Activated CD8-positive, alpha-beta memory T cell treated with anti-CD3 and anti-CD28 coated beads for 48 hours (primary cell): ENCODE measurements at regions not wholly inside any gene's neighbourhood (a gene's known extent, or its start where the extent isn't known, plus 50 kb on each side); places are given as distances from the start of the nearest gene placed in this dataset.
"Not testable (repeated sequence)": the region's sequence is repeated elsewhere in the genome, so short reads cannot be mapped to it uniquely, and the experiment has no call there.

Experiments
- DNase-seq, 3 experiments: peaks; one replicate each; pipeline ENCODE4 v3.0.0-alpha.2; 2020; ENCODE audit warnings: low read depth in 2 of 3, low spot score in 2 of 3

DNA sequence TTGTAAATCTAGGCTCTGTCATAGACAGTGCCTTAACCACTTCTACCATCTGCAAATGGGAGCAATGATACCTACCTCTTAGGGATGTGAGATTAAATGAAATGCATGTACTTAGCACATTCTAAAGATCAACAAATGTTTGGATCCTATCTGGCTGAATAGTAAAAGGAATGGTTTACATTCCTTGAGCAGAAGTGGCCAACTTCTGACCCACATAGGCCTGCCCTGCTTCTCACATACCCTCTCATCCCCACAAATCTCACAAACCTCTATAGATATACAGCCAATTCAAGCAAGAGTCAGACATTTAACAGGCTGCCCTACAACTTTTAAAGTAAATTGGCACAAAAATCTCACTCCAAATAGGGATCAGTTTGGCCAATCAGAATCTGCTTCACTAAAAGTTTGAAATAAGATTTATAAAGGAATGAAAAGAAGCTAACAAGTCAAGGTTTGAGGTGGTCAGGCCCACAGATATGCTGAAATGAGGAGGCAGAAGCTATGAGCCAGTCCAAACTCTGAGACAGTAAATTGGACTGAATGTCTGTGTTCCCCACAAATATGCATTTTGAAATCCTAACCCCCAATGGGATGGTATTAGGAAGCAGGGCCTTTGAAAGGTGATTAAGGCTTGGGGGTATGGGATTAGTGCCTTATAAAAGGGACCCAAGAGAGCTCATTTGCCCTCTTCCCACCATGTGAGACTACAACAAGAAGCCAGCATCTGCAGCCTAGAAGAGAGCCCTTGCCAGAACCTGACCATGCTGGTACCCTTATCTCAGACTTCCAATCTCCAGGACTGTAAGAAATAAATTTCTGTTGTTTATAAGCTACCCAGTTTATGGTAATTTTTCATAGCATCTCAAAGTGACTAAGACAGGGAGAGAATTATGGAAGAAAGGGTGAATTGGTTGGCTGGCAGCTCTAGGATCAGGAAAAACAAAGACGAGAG is 227.8 kb upstream of the RBMS1 start:
- no peak for DNase-seq

DNA sequence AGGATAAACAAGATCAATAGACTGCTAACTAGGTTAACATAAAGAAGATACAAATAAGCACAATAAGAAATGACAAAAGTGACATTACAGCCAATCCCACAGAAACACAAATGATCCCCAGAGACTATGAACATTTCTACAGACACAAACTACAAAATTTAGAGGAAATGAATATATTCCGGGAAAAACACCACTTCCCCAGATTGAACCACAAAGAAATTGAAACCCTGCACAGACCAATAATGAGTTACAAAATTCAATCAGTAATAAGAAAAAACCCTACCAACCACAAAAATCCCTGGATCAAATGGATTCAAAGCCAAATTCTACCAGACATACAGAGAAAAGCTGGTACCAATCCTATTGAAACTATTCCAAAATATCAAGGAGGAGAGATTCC is 232.4 kb upstream of the RBMS1 start:
- DNase-seq, result no peak

DNA sequence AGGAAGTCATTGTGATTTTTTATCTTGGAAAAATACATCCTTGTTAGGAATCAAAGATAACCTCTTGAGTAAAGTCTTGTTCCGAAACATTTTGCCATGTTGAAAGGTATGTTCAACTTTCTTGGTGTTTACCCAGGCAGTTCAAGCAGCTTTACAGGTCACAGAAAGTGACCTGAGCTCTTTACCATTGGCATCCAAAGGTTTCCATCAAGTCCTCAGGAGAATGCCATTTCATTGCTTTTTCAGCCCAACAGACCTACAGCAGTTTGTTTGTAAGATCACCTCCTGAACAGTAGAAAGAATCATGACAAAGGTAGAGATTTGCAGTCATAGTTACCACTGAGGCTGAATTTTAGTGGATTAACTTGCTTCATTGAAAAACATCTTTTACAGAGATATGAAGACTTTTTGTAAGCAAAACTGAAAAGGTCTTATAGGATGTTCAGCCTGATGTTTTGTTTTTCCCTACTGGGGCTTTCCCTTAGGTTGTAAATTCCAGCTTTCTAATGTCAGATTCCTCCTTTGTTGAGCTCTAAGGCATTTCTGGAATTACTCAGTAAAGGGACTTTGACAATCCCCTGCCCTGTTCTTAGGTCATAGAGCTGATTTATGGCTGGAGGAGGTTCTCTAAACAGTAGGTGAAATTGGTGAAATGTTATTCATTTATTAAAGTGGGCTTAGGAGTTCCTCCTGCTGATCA is 236.8 kb upstream of the RBMS1 start:
- DNase-seq, result no peak

DNA sequence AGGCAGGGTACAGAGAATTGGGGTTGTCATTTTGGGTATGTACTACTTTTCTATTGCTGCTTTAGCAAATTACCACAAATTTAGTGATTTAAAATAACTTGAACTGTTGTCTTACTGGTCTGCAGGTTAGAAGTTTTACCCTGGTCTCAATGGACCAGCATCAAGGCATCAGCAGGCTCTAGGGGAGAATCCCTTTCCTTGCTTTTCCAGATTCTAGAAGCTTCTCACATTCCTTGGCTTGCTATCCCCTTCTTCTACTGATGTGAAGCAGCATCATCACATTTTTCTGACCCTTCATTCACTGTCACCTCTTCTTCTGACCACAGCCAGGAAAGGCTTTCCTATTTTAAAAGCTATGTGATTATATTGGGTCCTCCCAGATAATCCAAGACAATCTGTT is 237.8 kb upstream of the RBMS1 start:
- DNase-seq, result no peak

DNA sequence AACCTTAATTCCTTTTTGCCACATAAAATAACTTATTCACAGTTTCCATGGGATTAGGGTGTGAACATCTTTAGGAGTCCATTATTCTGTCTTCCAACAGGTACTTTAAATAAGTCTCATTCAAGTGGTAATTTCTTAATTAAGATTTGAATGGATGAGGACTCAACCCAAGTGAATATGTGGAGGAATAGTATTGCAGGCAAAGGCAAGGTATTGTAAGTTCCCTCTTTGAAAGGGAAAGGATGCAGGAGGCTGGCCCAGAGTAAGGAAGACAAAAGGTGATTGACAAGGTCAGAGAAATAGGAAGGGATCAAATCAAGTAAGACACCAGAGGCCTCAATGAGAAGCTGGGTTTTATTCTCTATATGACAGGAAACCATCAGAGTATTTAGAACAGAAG is 238.2 kb upstream of the RBMS1 start:
- DNase-seq, result no peak

DNA sequence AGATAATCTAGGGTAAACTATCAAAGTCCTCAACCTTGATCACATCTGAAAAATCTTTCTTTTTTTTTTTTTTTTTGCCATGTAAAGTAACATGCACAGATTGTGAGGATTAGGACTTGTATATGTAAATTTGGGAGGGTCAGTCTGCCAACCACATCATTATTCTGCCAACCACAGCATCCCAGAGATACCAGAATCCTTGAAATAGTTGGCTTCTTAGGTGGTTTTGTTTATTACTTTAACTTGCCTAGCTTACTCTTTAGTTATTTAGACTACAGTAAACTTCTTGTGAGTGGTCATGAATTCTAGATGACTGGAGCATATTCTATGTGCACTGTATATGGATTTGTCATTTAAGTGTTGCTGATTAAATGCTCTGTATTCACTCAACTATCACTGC is 242.1 kb upstream of the RBMS1 start:
- DNase-seq, result no peak

DNA sequence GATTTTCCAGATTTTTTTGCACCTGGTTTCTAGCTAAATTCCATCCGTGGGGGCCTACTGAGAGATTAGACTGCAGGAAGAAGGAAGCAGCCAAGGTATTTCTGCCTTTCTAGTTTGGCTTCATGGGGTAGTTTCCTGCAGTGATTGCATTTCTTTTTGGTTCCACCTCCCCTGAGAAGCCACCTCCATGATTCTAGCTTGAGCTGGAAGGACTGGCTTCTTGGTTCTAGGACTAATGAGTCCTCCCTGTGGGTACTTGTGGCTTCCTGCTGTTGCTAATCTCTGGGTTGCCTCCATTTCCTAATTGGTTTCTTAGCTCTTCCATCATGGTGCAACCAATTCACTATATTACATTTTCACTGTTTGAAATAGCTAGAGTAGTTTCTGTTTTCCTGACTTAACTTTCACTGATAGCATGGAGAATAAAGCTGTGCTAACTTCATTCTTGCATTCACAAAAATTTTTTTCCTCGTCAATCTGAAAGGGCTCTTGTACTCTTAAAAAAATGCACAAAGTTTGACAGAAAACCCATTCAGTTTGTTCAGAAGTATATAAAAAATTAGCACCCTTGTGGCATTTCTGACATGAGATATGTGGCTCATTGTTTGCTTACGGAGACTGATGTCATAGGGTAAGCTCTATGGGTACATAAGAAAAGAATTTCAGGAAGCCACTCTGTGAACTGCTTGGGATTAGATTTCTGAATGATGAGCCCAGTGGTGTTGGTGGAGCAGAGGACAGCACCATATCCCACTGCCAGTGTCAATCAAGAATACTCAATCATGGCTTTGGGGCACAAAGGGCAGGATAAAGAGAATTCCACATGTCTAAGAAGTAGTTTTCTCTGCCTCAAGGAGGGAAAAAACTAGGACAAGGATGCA is 242.8 kb upstream of the RBMS1 start:
- DNase-seq, result no peak

DNA sequence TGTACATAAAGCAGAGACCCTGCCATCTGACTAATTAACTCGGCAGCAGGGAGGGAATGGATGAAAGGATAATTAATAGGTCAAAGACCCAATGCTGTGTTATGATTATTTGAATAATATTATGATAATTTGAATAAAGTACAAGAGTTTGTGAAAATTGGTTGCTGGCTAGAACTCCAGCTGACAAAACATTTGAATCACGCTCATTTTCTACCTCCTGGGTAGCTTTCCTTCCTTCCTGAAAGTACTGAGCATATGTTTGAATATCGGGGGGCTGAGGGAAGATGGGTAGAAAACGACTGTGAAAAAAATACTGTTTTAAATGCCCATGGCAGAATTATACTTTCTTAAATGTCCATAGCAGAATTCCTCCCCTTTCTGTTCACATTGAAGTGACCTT is 243.6 kb upstream of the RBMS1 start:
- DNase-seq, result no peak

DNA sequence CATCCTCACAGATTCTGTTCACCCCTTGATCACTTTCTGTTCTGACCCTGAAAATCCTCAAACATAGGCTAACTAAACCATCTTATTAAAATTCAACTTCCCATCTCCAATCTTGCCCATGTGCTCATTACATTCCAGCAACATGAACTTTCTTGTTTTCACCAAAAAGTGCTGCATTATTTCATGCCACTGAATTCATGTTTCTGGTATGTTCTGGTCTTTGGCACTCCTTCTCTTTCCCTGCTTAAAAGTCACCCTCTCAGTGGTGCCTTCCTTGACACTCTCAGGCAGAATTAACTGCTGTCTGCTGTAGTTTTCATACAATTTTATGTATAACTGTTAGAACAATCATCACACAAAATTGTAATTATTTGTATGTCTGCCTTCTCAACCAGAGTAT is 247.7 kb upstream of the RBMS1 start:
- DNase-seq, result no peak

DNA sequence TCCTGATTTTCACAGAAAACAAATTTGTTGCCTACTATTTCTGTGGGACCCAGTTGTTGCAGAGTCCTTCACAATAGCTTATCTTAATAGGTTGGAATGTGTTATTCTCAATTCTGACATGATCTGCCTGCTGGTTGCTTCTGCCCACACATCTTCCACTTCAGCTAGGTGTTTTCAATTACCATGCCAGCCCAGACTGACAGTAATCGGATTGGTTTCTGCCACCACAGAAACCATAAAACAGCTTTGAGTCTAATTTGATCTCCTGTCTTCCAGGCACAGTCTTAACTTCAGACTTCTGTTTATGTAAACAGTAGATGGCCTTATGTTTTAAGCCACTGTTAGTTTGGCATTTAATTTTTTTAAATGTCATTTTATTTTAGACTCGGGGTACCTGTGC is 248.2 kb upstream of the RBMS1 start:
- DNase-seq, result no peak

DNA sequence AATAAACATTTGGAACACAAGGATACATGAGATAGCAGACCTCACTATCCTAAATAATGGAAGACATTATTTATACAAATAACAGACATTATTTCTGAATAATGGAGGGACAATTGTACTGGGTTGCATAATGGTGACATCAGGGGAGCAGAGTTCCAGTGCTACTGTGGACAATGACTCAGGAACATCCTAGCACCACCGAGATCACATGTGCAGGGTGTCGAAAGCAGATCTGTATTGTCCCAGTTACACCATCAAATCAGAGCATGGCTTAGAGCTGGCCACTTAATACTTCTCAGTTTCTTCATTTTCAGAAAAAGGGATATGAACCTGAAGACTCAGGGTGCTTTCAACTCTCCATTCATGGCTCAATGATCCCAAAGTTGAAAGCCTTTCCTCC is 249.1 kb upstream of the RBMS1 start:
- DNase-seq, result no peak

DNA sequence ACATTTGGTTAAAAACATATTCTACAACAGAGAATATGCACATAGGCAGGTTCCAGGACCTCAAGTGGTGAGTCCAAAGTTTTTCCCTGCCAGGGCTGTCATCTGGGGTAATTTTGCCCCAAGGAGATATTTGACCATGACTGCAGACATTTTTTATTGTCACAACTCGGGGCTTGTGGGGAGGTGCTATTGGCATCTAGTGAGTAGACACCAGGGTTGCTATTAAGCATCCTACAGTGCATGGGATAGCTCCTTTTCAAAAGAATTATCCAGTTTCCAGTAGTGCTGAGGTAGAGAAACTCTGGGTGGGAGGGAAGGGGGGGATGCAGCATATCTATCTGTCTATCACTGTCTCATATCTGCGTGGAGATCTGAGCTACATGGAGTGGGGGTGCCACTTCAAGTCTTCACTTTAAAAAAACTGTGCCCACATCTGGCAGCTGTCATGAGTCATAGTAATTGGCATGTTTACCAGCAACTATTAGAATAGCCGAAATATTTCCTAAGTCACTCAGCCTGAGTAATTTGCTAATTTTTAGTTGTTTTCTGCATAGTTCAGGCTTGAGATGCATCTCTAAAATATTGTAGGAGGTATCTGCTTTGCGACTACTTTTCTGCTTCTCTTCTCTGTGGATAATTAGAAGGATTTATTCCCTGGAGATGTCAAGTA is 254.0 kb upstream of the RBMS1 start:
- DNase-seq, result no peak

DNA sequence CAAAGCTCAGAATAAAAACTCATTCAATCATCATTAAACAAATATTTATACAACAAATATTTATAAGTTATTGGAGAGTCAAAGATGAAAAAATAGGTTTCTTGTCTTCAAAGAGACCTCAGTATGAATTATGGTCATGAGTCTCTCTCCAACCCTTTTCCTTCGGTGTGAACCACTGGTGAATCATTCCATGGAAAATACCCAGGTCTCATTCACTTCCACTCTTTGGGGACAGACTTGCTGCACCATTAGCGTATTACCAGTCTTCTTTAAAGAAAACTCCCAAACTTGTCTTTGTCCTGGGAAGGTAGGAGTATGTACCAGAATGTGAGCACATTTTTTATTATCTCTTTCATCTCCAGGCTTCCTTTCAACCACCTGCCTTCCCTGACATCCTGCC is 257.4 kb upstream of the RBMS1 start:
- DNase-seq, result no peak

DNA sequence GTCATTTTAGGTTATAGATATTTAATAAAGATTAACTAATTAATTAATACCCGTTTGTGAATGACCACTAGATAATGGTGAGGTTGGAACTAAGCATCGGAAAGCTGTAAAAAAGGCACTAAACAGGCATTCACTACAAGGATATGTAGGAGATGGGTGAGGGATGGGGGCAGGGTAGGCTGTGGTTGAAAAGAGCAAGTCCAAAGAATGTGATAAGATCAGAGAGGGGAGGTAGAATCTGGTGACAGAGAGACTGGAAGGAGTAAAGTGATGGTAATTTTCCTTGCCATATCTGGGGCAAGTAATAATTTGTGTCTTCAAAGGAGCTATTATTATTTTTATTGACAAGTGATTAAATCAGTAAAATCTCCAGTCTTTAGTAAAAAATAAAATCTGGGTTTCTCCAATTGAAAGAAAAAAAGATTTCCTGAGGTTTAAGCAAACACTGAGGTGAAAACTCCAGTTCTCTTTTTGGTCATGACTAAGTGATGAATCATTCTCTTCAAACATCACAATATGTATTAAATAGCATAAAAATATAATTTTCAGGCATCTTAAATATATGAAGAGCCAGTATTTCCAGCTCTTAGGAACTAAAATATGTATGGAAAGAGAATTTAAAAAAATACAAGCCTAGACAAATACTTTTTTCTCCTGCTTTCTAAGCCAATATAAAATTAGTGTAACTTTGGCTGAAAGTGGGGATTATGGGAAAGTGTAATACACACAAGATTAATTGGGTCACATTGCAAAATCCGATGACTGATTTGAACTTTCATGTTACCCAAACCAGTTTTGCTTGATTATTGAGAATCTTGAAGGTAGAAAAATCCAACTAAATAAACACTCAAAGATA is 259.1 kb upstream of the RBMS1 start:
- no peak for DNase-seq

DNA sequence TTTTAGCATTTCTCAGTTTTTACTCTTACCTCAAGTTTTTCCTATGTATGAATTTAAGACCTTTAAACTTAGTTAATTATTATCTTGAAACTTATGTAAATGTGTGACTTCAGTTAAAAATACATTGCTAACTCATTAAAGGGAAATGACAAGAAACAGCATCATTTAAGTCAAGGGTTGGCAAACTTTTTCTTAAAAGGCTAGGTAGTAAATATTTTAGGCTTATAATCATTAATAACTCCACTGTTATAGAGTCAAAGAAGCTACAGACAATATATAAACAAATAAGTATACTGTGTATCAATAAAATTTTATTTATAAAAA is 259.7 kb upstream of the RBMS1 start:
- DNase-seq, result no peak

DNA sequence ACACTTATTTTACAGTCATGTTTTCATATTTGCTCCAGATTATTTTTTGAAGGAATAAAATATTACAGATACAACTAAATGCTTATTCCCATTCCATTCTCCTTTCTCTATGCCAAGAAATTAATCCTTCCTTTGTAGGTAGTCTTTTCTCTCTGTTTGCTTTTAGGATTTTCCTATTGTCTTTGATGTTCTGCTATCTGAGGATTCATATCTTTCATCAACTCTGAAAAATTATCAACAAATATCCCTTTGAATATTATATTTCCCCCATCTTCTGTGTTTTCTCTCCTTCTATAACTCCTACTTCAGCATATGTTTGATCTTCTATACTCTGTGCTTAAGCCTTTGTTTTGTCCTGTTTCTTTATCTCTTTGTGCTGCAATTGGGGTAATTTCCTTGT is 260.4 kb upstream of the RBMS1 start:
- no peak for DNase-seq

DNA sequence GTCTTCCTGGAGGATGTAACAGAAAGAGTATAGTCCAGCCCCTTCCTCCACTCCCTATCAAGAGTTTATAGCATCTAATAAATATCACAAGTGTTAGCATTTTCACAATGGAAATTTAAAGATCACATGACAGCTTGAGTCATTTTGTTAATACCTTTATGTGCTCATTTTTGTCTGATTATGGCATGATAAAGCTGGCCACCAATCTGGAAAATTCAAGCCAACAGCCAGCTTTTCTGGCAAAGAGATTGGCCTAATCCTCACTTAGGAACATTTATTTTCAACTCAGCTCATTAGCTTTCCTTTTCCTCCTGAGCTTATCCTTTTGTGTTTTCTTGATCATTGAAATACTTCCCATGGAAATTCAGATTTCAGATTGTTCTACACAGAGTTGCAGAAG is 262.9 kb upstream of the RBMS1 start:
- DNase-seq, result no peak

DNA sequence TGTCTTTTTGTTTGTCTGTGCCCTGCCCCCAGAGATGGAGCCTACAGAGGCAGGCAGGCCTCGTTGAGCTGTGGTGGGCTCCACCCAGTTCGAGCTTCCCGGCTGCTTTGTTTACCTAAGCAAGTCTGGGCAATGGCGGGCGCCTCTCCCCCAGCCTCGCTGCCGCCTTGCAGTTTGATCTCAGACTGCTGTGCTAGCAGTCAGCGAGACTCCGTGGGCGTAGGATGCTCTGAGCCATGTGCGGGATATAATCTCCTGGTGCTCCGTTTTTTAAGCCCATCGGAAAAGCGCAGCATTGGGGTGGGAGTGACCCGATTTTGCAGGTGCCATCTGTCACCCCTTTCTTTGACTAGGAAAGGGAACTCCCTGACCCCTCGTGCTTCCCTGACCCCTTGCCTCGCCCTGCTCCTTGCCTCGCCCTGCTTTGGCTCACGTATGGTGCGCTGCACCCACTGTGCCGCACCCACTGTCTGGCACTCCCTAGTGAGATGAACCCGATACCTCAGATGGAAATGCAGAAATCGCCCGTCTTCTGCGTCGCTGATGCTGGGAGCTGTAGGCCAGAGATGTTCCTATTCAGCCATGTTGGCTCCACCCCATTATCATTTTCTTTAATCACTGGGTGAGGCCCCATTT is 269.0 kb upstream of the RBMS1 start:
- not testable (repeated sequence) for DNase-seq

DNA sequence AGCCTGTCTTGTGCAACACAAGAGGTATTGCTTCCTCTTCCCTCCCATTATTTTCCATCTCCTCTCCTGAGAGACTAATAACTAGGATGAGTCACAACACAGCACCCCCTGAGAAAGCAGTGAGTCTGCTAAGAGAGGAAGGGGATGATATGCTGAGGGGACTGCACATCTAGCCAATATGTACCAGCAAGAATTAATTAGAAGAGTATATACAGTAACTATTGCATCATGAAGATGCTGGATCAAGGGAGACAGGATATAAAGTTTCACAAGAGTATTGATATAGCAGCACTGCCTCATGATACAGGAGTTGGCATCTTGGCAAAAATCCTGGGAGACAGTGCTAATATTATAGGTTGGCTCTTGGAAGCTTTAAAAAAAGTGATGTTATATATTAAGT is 289.9 kb upstream of the RBMS1 start:
- DNase-seq, result no peak

DNA sequence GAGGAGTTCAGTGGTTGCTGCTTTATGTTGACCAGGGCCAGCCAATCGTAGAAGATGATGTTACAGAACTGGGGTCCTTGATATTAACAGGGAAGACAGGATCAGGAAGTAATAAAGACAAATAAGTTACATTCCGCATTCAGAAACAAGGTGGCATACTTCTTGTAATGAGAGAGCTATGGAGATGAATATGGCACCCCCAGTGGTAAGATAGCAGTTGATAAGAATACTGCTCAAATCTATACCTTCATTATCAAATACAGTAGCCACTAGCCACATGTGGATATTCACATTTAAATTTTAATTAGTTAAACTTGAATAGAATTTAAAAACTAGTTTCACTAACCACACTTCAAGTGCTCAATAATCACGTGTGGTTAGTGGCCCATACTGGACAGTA is 290.4 kb upstream of the RBMS1 start:
- DNase-seq, result no peak
